ENCODE measurements at regions not wholly inside any gene's neighbourhood (a gene's known extent, or its start where the extent isn't known, plus 50 kb on each side); places are given as distances from the start of the nearest gene placed in this dataset.
"Not testable (repeated sequence)": the region's sequence is repeated elsewhere in the genome, so short reads cannot be mapped to it uniquely, and the experiment has no call there.

GRCh38 chr2:87568554-87569278 lies 179.2 kb upstream of the PLGLB2 start:
- H3K27me3 Mint-ChIP-seq (ENCODE audit: low read depth in 3 of 3); H3K4me1 Mint-ChIP-seq; H3K4me3 Mint-ChIP-seq; DNase-seq; H3K9me3 Mint-ChIP-seq; H3K36me3 Mint-ChIP-seq; H3K27ac Mint-ChIP-seq: not testable (repeated sequence)

- H3K9me3 Mint-ChIP-seq, result not testable (repeated sequence)
Measured at GRCh38 chr2:87569689-87570397, 178.0 kb upstream of the PLGLB2 start.

GRCh38 chr2:87571889-87572465 lies 175.9 kb upstream of the PLGLB2 start:
- not testable (repeated sequence) for H3K27me3 Mint-ChIP-seq (ENCODE audit: low read depth in 3 of 3); H3K36me3 Mint-ChIP-seq; DNase-seq; H3K9me3 Mint-ChIP-seq; H3K27ac Mint-ChIP-seq; H3K4me3 Mint-ChIP-seq
- peaks cover 0 to 11% of the 10 kb centered on the region in 2 donors for H3K4me1 Mint-ChIP-seq

More at GRCh38 chr2:87569689-87570397, 178.0 kb upstream of the PLGLB2 start:
- not testable (repeated sequence) for H3K27ac Mint-ChIP-seq; DNase-seq; H3K4me3 Mint-ChIP-seq; H3K36me3 Mint-ChIP-seq; H3K27me3 Mint-ChIP-seq (ENCODE audit: low read depth in 3 of 3); H3K4me1 Mint-ChIP-seq

GRCh38 chr2:87572906-87573305 lies 175.0 kb upstream of the PLGLB2 start:
- H3K27me3 Mint-ChIP-seq (ENCODE audit: low read depth in 3 of 3); H3K4me3 Mint-ChIP-seq; H3K27ac Mint-ChIP-seq; DNase-seq; H3K9me3 Mint-ChIP-seq; H3K36me3 Mint-ChIP-seq: not testable (repeated sequence)
- H3K4me1 Mint-ChIP-seq, result peaks cover 0 to 11% of the 10 kb centered on the region in 2 donors

- H3K27ac Mint-ChIP-seq; H3K27me3 Mint-ChIP-seq (ENCODE audit: low read depth in 3 of 3); H3K36me3 Mint-ChIP-seq; H3K9me3 Mint-ChIP-seq; H3K4me3 Mint-ChIP-seq; DNase-seq: not testable (repeated sequence)
- peaks cover 0 to 11% of the 10 kb centered on the region in 2 donors for H3K4me1 Mint-ChIP-seq
Measured at GRCh38 chr2:87573386-87574192, 174.3 kb upstream of the PLGLB2 start.

GRCh38 chr2:87574193-87575119 lies 173.4 kb upstream of the PLGLB2 start:
- not testable (repeated sequence) for H3K27me3 Mint-ChIP-seq (ENCODE audit: low read depth in 3 of 3); H3K9me3 Mint-ChIP-seq; H3K4me1 Mint-ChIP-seq; H3K27ac Mint-ChIP-seq; H3K4me3 Mint-ChIP-seq; H3K36me3 Mint-ChIP-seq; DNase-seq

- H3K4me3 Mint-ChIP-seq; H3K36me3 Mint-ChIP-seq; H3K27me3 Mint-ChIP-seq (ENCODE audit: low read depth in 3 of 3); H3K27ac Mint-ChIP-seq; H3K9me3 Mint-ChIP-seq; H3K4me1 Mint-ChIP-seq; DNase-seq: not testable (repeated sequence)
Measured at GRCh38 chr2:87575138-87575537, 172.7 kb upstream of the PLGLB2 start.

GRCh38 chr2:87577358-87577757 lies 170.5 kb upstream of the PLGLB2 start:
- H3K27me3 Mint-ChIP-seq (ENCODE audit: low read depth in 3 of 3); H3K9me3 Mint-ChIP-seq; H3K4me1 Mint-ChIP-seq; H3K4me3 Mint-ChIP-seq; H3K27ac Mint-ChIP-seq; H3K36me3 Mint-ChIP-seq; DNase-seq: not testable (repeated sequence)

GRCh38 chr2:87582152-87582551 lies 165.7 kb upstream of the PLGLB2 start:
- H3K4me3 Mint-ChIP-seq; H3K36me3 Mint-ChIP-seq; H3K9me3 Mint-ChIP-seq; H3K27me3 Mint-ChIP-seq (ENCODE audit: low read depth in 3 of 3); H3K4me1 Mint-ChIP-seq; DNase-seq; H3K27ac Mint-ChIP-seq: not testable (repeated sequence)

GRCh38 chr2:87582579-87582978 lies 165.3 kb upstream of the PLGLB2 start:
- not testable (repeated sequence) for DNase-seq; H3K9me3 Mint-ChIP-seq; H3K27me3 Mint-ChIP-seq (ENCODE audit: low read depth in 3 of 3); H3K27ac Mint-ChIP-seq; H3K4me1 Mint-ChIP-seq; H3K36me3 Mint-ChIP-seq; H3K4me3 Mint-ChIP-seq

- not testable (repeated sequence) for H3K27ac Mint-ChIP-seq; DNase-seq; H3K4me3 Mint-ChIP-seq; H3K36me3 Mint-ChIP-seq; H3K9me3 Mint-ChIP-seq; H3K27me3 Mint-ChIP-seq (ENCODE audit: low read depth in 3 of 3); H3K4me1 Mint-ChIP-seq
Measured at GRCh38 chr2:87583370-87583769, 164.5 kb upstream of the PLGLB2 start.

GRCh38 chr2:87583803-87584202 lies 164.1 kb upstream of the PLGLB2 start:
- H3K4me1 Mint-ChIP-seq; H3K36me3 Mint-ChIP-seq; DNase-seq; H3K27me3 Mint-ChIP-seq (ENCODE audit: low read depth in 3 of 3); H3K4me3 Mint-ChIP-seq; H3K9me3 Mint-ChIP-seq; H3K27ac Mint-ChIP-seq: not testable (repeated sequence)

- H3K4me1 Mint-ChIP-seq; H3K27me3 Mint-ChIP-seq (ENCODE audit: low read depth in 3 of 3); H3K4me3 Mint-ChIP-seq; DNase-seq; H3K9me3 Mint-ChIP-seq; H3K36me3 Mint-ChIP-seq; H3K27ac Mint-ChIP-seq: not testable (repeated sequence)
Measured at GRCh38 chr2:87584268-87584906, 163.5 kb upstream of the PLGLB2 start.
